ENCODE measurements at regions not wholly inside any gene's neighbourhood (a gene's known extent, or its start where the extent isn't known, plus 50 kb on each side); places are given as distances from the start of the nearest gene placed in this dataset.

GRCh38 chr7:85796956-85797355, 610.1 kb upstream of the SEMA3D start:
- TF ChIP-seq CTCF (IDR thresholded peaks at IDR 0.05) (no peak), POLR2A (IDR thresholded peaks at IDR 0.05) (no peak)

Data from esophagus squamous epithelium (tissue), 4 donors.